GM18511 (cell line): ENCODE measurements at regions not wholly inside any gene's neighbourhood (a gene's known extent, or its start where the extent isn't known, plus 50 kb on each side); places are given as distances from the start of the nearest gene placed in this dataset.

Source experiments
- ATAC-seq: cut with Tn5 transposase; IDR thresholded peaks from one replicate; pipeline ENCODE4 v1.9.1; 2021; ENCODE audit warnings: mild to moderate bottlenecking, moderate library complexity; ENCODE audit not compliant: unreplicated experiment

DNA sequence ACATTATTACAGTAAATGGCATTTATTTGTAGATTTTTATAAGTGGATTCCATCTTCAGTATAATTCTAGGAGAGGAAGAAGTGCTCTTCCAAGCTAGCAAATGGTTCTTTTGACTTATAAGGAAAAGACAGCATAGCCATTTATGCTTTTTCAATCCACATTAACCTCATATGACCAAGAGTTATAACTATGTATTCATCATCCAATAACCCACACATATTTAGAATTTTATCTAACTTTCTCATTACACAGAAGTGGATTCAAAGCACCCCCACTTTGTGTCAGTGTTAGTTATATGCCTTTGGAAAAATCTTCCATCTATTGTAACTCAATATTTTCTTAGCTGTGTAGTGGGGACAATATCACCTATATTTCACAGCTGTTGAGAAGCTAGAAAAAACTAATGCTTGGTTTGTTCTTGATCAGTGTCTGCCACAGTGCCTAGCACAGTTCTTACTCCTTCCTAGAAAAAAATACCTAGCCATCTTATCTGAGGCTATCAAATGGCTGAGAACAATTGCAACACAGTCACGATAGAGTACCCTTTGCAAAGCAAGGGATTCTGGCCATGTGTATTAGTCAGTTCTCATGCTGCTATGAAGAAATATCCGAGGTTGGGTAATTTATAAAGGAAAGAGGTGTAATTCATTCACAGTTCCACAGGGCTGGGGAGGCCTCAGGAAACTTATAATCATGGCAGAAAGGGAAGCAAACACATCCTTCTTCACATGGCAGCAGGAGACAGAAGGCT lies 986.3 kb downstream of the TFAP2A start:
- no peak for ATAC-seq

GRCh38 chr6:9422138-9422537 lies 986.8 kb upstream of the SLC35B3 start:
- no peak for ATAC-seq

DNA sequence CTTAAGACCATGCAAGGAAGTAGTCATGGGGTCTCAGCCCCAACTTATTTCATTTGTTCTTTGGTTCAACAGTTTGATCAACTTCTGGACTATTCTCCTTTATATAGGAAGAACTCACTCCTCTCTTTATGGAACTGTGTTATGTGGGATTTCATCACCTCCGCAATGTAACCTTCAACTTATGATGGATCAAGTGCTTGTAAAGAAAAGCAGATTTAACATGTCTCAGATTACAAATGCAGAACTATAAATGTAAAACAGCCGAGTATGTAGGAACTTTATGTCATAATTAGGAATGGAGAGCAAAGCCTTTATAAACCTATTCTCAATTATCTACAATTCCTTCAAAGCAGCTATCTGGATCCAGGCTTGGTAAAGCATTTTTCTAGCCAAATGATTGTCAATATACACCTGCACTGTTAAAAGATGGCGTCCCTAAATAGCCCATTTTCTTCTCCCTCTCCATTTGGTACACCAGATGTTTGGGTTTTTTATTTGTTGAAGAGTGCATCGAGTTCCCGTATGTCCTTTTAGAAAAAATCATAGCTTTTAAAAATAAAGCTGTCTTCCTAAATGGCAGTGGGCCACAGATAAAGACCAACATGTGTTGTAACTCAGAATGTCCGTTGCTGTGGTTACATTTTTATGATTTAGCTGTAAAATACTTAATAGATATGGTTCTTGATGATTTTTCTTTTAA lies 985.1 kb upstream of the SLC35B3 start:
- no peak for ATAC-seq

- no peak for ATAC-seq
These were observed 982.1 kb upstream of the SLC35B3 start for GRCh38 chr6:9417400-9417799.

GRCh38 chr6:9412951-9413559 lies 977.7 kb upstream of the SLC35B3 start:
- ATAC-seq = peak; percentile 68

- ATAC-seq = no peak
These were observed 973.8 kb upstream of the SLC35B3 start for GRCh38 chr6:9409126-9409525.

- no peak for ATAC-seq
These were observed 973.2 kb upstream of the SLC35B3 start for GRCh38 chr6:9408402-9409117.

DNA sequence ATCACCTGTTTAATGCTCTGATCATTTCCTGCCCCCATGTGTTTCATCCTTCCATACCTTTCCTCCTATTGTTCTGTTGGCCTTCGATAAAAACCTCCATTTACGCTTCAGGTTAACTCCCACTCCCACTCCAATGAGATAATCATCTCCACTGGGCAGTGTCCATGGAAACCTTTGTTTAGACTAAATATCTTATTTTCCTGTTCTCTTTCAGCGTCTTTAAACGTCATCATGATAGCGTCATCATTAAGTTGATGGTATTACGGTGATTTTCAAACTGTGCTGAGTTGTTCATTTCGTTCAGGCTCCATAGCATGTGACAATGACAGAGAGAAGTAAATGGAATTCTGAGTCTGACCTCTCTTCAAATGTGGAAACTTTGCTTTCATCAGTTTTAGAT lies 970.5 kb upstream of the SLC35B3 start:
- ATAC-seq = no peak

- no peak for ATAC-seq
These were observed 970.0 kb upstream of the SLC35B3 start for GRCh38 chr6:9405369-9405768.

DNA sequence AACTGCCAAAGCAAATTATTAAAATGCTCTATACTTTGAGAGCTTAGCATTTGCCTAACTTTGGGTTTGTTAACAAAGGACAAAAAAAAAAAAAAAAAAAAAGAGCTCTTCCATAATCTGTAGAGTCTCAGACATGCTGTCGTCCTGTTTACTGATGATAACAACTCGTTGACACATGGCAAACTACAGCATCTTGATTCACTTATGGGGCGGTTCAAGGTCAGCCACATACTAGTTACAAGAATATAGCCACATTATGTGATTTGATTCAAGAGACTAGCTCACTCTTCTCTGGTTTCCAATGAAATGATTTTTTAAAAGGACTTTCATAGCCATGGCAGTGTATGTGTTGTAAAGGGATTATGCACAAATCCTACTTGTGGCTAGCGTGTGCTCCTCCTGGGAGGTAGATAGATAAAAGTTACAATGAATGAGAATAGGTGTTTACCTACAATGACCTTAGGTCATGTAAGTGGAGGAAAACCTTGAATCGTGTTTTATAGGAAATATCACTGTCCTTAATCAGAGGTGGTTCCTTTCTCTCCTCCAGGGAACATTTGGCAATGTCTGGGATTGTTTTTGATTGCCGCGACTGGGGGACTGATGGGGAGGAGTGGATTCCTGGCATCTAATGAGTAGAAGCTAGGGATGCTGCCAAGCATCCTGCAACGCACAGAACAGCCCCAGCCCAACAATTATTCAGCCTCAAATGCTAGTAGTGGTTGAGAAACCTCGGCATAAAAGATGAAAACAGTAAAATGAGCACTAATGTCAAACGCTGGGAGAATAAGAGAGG lies 969.2 kb upstream of the SLC35B3 start:
- ATAC-seq = no peak

DNA sequence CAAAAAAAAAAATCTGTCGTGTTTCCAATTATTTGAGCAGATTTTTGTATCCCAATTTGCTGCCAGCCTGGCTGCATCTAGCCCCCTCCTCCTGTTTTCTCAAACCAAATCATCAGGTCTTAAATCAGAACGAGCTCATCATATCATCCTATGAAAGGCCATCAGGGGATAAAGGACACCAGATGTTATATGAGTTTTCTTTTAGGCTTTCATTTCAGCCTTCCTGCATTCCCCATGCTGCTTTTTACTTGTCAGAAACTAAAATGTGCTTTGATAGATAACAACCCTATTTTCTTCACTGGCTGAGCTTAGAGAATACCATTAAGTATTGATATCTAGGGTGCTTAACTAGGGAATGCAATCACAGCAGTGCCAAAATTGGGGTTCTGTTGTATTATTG lies 968.4 kb upstream of the SLC35B3 start:
- no peak for ATAC-seq

DNA sequence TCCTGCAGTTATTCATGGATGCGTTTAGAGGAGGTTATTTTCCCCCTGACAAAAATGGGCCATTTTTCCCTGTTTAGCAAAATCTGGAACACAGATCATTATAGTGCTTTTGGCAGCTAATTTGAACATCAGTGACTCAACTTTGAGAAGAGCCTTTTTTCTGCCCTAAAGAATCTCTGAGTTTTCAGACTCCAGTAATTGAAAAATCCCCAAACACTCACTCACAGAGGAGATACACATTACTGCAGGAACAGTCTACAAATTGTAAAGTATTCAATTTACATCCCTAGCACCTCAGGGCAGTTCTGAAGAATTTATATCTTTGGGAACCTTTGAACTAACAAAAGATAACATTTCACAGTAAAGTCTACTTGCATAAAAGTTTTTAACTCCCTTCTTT lies 966.6 kb upstream of the SLC35B3 start:
- no peak for ATAC-seq

- no peak for ATAC-seq
These were observed 964.6 kb upstream of the SLC35B3 start for GRCh38 chr6:9399916-9400315.

- no peak for ATAC-seq
These were observed 963.5 kb upstream of the SLC35B3 start for GRCh38 chr6:9398767-9399373.

DNA sequence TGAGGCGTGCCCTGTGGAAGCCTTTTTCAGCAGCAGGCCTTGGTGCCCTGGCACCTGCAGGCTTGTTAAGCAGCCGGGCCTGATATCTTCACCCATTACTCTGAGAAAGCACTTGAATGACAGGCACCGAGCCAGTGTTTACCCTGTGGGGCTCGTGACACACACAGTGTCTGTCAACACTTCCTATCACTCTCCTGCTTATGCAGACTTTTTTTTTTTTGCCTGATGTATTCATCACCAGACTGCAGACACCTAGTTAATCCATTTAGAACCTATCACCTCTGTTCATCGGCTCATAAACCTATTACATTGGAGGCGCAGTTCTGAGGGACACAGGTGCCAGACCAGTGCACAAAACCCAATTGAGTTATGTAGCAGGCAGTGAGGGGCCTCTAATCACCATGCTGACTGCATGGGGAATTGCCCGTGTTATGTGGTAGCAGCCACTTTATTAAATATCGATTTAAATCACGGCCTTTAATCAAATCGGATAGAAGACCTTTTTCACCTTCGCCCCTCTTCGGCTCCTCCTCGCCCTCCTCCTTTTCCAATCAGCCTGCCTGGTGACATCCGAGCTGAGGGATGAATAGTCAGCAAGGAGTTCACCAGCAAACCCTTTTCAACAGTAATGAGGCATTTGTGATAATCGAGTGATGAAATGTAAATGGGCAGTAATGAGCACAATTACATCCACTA lies 962.9 kb upstream of the SLC35B3 start:
- ATAC-seq = no peak

DNA sequence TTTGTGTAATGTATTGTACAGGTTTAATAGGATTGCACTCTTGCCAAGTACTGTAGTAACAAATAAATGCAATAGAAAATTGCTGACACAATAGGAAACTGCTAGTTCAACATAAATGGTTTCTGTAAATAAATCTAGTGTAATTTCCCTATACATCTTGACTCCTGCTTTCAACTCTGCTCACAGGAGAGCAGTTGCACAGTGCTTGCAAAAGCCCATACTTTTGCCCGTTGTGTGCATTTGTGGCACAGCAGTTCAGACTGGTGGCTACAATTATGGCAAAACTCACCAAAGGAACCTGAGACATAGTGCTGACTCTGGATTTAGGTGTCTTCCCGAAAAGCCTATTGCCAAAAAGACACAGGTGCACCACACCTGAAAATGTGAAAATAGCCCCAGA lies 953.3 kb upstream of the SLC35B3 start:
- no peak for ATAC-seq

DNA sequence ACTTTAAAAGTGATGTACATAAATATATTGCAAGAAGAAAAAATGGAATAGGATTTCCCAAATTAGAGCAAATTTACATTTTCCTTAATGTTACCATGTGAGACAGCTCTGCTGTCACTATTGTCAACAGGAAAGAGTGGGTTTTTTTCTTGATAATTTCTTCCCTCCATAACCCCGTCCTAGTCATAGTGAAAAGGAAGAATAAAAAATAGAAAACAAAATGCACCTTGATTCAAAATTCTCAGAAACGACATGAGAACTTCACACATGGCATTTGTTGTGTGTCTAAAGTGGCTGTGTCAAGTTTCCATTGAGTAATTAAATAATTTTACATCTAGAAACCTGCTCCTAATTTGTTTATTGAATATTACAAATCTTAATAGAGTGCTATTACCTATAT lies 945.2 kb upstream of the SLC35B3 start:
- no peak for ATAC-seq

DNA sequence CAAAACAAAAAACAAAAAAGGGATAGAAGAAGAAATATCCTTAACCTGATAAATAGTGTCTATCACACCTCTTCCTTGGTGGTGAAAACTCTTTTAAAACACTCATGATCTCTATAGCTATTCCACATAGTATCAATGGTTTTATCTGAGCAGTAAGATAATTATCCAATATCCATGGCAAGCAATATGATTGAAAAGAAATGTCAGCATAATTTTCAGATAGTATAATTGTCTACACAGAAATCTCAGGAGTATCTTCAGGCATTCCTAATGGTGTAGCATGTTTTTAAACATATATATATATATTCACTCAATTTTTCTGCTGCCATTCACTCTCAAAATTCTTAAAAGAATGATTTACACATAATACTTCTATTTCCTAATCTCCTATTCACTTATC lies 938.0 kb upstream of the SLC35B3 start:
- ATAC-seq = no peak

- ATAC-seq = no peak
These were observed 935.1 kb upstream of the SLC35B3 start for GRCh38 chr6:9370480-9370879.

DNA sequence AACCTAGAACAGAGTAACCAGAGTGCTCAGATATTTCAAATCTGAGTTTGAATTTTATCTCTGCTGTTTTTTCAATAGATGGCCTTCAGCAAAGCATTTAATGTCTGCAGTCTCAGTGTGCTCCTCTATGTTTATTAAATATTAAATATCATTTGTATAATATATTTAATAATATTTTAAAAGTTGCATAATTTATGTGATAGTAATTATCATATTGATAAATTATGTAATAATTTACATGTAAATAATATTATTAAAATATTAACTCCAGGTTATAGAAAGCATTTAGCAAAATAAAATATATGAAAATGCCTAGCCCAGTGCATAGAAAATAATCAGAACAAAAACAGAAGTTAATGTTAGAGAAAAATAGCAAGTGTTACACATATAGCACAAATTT lies 930.0 kb upstream of the SLC35B3 start:
- ATAC-seq = no peak
